ENCODE measurements at regions not wholly inside any gene's neighbourhood (a gene's known extent, or its start where the extent isn't known, plus 50 kb on each side); places are given as distances from the start of the nearest gene placed in this dataset.

DNA sequence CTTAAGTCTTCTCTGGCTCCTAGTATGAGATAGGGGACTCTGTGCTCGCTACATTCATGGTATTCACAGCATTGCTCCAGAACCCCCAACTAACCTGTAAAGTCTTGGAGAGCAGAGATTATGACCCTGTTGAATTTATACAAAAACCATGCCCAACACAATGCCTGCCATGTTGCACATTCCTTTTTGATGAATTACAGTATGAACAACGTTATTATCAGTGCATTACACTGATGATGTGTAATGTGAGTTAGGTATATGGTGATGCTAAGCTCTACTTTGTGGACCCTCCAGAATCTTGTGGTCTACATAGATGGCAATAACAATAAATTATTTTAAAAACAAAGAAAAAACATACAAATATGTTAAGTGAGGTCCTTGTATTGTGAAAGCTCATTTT is 64.3 kb downstream of the EOMES start:
- TF ChIP-seq, protein P1, sequence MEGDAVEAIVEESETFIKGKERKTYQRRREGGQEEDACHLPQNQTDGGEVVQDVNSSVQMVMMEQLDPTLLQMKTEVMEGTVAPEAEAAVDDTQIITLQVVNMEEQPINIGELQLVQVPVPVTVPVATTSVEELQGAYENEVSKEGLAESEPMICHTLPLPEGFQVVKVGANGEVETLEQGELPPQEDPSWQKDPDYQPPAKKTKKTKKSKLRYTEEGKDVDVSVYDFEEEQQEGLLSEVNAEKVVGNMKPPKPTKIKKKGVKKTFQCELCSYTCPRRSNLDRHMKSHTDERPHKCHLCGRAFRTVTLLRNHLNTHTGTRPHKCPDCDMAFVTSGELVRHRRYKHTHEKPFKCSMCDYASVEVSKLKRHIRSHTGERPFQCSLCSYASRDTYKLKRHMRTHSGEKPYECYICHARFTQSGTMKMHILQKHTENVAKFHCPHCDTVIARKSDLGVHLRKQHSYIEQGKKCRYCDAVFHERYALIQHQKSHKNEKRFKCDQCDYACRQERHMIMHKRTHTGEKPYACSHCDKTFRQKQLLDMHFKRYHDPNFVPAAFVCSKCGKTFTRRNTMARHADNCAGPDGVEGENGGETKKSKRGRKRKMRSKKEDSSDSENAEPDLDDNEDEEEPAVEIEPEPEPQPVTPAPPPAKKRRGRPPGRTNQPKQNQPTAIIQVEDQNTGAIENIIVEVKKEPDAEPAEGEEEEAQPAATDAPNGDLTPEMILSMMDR (conservative IDR thresholded peaks at IDR 0.05; ENCODE audit: low read length): no peak
- TF ChIP-seq EZH2phosphoT487 (IDR thresholded peaks at IDR 0.05; ENCODE audit: borderline replicate concordance, low read depth, low read length): no peak
